OCI-LY7 (cell line): ENCODE measurements at regions not wholly inside any gene's neighbourhood (a gene's known extent, or its start where the extent isn't known, plus 50 kb on each side); places are given as distances from the start of the nearest gene placed in this dataset.

ENCODE experiments used
- BruUV-seq: library from RNA; stranded (reverse); fragments of 400-500 nt; replicated peaks from 2 replicates; lab custom pipeline; 2021; lab: Mats Ljungman, UMichigan
- CTCF ChIA-PET: fragments of 300-600 bp; sonication (Branson Sonifier 250); formaldehyde crosslinking; loops from one replicate; lab custom pipeline; 2022; ENCODE audit warnings: antibody characterized with exemption; ENCODE audit not compliant: unreplicated experiment; lab: Charles Lee
- POLR2A ChIA-PET: fragments of 300-600 bp; sonication (Branson Sonifier 250); formaldehyde crosslinking; loops from one replicate; lab custom pipeline; 2022; ENCODE audit warnings: antibody characterized with exemption; lab: Charles Lee
- DNase-seq: peaks from one replicate; pipeline ENCODE4 v3.0.0-alpha.2; 2015; ENCODE audit warnings: low spot score
- H2AFZ ChIP-seq: fragments of 200-600 bp; sonication (generic), shearing (Covaris generic); 2 replicates; pipeline ENCODE4 v1.6.1; 2014; ENCODE audit warnings: mild to moderate bottlenecking, antibody characterized with exemption, low read length, moderate library complexity
- H3K27ac ChIP-seq: fragments of 200-600 bp; sonication (generic); 2 replicates; pipeline ENCODE4 v1.5.1; 2014; ENCODE audit warnings: mixed run types, low read depth, mild to moderate bottlenecking, moderate library complexity, low read length, inconsistent platforms; ENCODE audit not compliant: poor library complexity, severe bottlenecking
- H3K36me3 ChIP-seq: fragments of 200-600 bp; sonication (generic); 2 replicates; pipeline ENCODE4 v1.6.1; 2014; ENCODE audit warnings: mild to moderate bottlenecking, antibody characterized with exemption, low read length, moderate library complexity, mixed read lengths; ENCODE audit not compliant: insufficient read depth
- H3K4me1 ChIP-seq: fragments of 200-600 bp; sonication (generic); 2 replicates; pipeline ENCODE4 v1.5.1; 2014; ENCODE audit warnings: mild to moderate bottlenecking, low read length; ENCODE audit not compliant: insufficient read depth, poor library complexity, severe bottlenecking
- H3K4me2 ChIP-seq: fragments of 200-600 bp; sonication (generic); 2 replicates; pipeline ENCODE4 v1.6.1; 2014; ENCODE audit warnings: mild to moderate bottlenecking, low read length
- H3K4me3 ChIP-seq: fragments of 200-600 bp; sonication (generic); 2 replicates; pipeline ENCODE4 v1.5.1; 2014; ENCODE audit warnings: mild to moderate bottlenecking, low read depth, low read length; ENCODE audit not compliant: poor library complexity, severe bottlenecking
- H3K79me2 ChIP-seq: fragments of 200-600 bp; sonication (generic); 2 replicates; pipeline ENCODE4 v1.6.1; 2016; ENCODE audit warnings: low read depth, mild to moderate bottlenecking, low read length, moderate library complexity, mixed read lengths; ENCODE audit not compliant: insufficient read depth
- H3K9me2 ChIP-seq: fragments of 200-600 bp; sonication (generic); 2 replicates; pipeline ENCODE4 v1.6.1; 2016; ENCODE audit warnings: mild to moderate bottlenecking, low read length, mixed read lengths; ENCODE audit not compliant: insufficient read depth
- H3K9me3 ChIP-seq: fragments of 200-600 bp; sonication (generic); 2 replicates; pipeline ENCODE4 v1.6.1; 2014; ENCODE audit warnings: mild to moderate bottlenecking, mixed run types, low read length, mixed read lengths
- H4K20me1 ChIP-seq: fragments of 200-600 bp; sonication (generic); 2 replicates; pipeline ENCODE4 v1.6.1; 2014; ENCODE audit warnings: mild to moderate bottlenecking, antibody characterized with exemption, low read length, moderate library complexity, mixed read lengths; ENCODE audit not compliant: insufficient read depth
- CTCF ChIP-seq: fragments of 200-600 bp; sonication (generic); conservative IDR thresholded peaks from 2 replicates; pipeline ENCODE4 v1.5.1; 2014; ENCODE audit warnings: mild to moderate bottlenecking, antibody characterized with exemption, low read length, moderate library complexity, mixed read lengths
- EZH2phosphoT487 ChIP-seq: fragments of 200-600 bp; sonication (generic); IDR thresholded peaks from 2 replicates; pipeline ENCODE4 v1.6.1; 2018; ENCODE audit warnings: low read depth, borderline replicate concordance, mild to moderate bottlenecking, mixed run types, antibody characterized with exemption, low read length, moderate library complexity, mixed read lengths
- intact Hi-C: fragments of 100-400 bp; cut with micrococcal nuclease; formaldehyde crosslinking; loops from one replicate; pipeline ENCODE4 v1.10.0; 2022; ENCODE audit not compliant: unreplicated experiment

- H3K4me1 ChIP-seq: no peaks in the 10 kb centered on the region
- no peaks in the 10 kb centered on the region for H4K20me1 ChIP-seq
- no peaks in the 10 kb centered on the region for H3K9me3 ChIP-seq
- TF ChIP-seq CTCF: no peak
- no peak for TF ChIP-seq EZH2phosphoT487
- CTCF ChIA-PET: no interaction called here
- no TSS peak for BruUV-seq
- no peak for DNase-seq
- no peaks in the 10 kb centered on the region for H3K79me2 ChIP-seq
- POLR2A ChIA-PET: no interaction called here
- intact Hi-C loops: no loop called here
- H3K4me2 ChIP-seq: no peak overlapping the region
- H2AFZ ChIP-seq: no peak overlapping the region
- H3K9me2 ChIP-seq: no peaks in the 10 kb centered on the region
- H3K4me3 ChIP-seq: no peak overlapping the region
- H3K27ac ChIP-seq: no peak overlapping the region
- no peaks in the 10 kb centered on the region for H3K36me3 ChIP-seq
These were observed 509.0 kb upstream of the B3GAT1 start for GRCh38 chr11:134920851-134921608.

- H3K4me2 ChIP-seq: no peak overlapping the region
- BruUV-seq: no TSS peak
- no peaks in the 10 kb centered on the region for H3K4me1 ChIP-seq
- DNase-seq: no peak
- no peak overlapping the region for H3K27ac ChIP-seq
- no peaks in the 10 kb centered on the region for H3K9me2 ChIP-seq
- TF ChIP-seq CTCF: no peak
- no peak for TF ChIP-seq EZH2phosphoT487
- H3K9me3 ChIP-seq: no peaks in the 10 kb centered on the region
- no peak overlapping the region for H3K4me3 ChIP-seq
- H2AFZ ChIP-seq: no peak overlapping the region
- H3K79me2 ChIP-seq: no peaks in the 10 kb centered on the region
- CTCF ChIA-PET: no interaction called here
- H3K36me3 ChIP-seq: no peaks in the 10 kb centered on the region
- H4K20me1 ChIP-seq: no peaks in the 10 kb centered on the region
- POLR2A ChIA-PET: interaction anchor here (0.5 kb wide), 1 partner anchor 20 kb away, joined by 3 read pairs; no protein-coding TSS in a partner anchor
- intact Hi-C loops: no loop called here
These were observed 504.6 kb upstream of the B3GAT1 start for GRCh38 chr11:134916421-134917213.

DNA sequence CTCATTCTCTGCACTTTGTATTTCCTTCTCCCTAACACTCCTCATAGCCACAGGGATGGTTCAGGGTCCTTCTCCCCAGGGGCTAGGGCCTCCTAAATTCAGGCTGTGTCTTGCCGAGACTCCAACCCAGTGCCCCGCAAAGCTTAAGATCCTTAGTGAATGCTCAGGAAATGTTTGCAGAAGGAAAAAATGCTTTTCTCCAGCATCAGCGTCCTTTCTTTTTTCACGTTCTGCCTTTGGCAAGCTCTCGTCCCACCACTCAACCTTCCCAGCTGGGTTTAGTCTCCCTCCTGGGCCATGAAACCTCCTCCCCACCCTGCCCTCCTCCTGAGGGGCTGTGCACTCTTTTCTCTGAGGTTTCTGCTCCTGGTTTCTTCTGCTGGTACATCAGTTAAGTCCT, 503.8 kb upstream of the B3GAT1 start:
- TF ChIP-seq CTCF: no peak
- no peak for TF ChIP-seq EZH2phosphoT487
- H4K20me1 ChIP-seq: no peaks in the 10 kb centered on the region
- intact Hi-C loops: no loop called here
- BruUV-seq: no TSS peak
- POLR2A ChIA-PET: no interaction called here
- no peaks in the 10 kb centered on the region for H3K79me2 ChIP-seq
- DNase-seq: no peak
- H3K36me3 ChIP-seq: no peaks in the 10 kb centered on the region
- H3K4me2 ChIP-seq: no peak overlapping the region
- no peak overlapping the region for H3K27ac ChIP-seq
- no peak overlapping the region for H2AFZ ChIP-seq
- no peaks in the 10 kb centered on the region for H3K4me1 ChIP-seq
- H3K9me2 ChIP-seq: no peaks in the 10 kb centered on the region
- no peak overlapping the region for H3K4me3 ChIP-seq
- CTCF ChIA-PET: no interaction called here
- no peaks in the 10 kb centered on the region for H3K9me3 ChIP-seq
